ENCODE measurements at regions not wholly inside any gene's neighbourhood (a gene's known extent, or its start where the extent isn't known, plus 50 kb on each side); places are given as distances from the start of the nearest gene placed in this dataset.

GRCh38 chr7:84314263-84314662 is 119.7 kb upstream of the SEMA3A start:
- no peak for TF ChIP-seq POLR2AphosphoS5 (IDR thresholded peaks at IDR 0.05; ENCODE audit: low read depth, low read length)
- TF ChIP-seq ZBTB33 (IDR thresholded peaks at IDR 0.05; ENCODE audit: extremely low read depth, insufficient replicate concordance, low read length) = no peak
- no peak for TF ChIP-seq CTCF (IDR thresholded peaks at IDR 0.05 in 2 of 3, conservative IDR thresholded peaks at IDR 0.05 in 1 of 3; ENCODE audit: borderline replicate concordance in 1 of 3, insufficient read depth in 1 of 3, low read depth in 2 of 3, low read length in 2 of 3)
- no peak for TF ChIP-seq CBX3 (IDR thresholded peaks at IDR 0.05; ENCODE audit: low read depth)
- TF ChIP-seq EZH2 (IDR thresholded peaks at IDR 0.05) = no peak
- TF ChIP-seq POLR2A (IDR thresholded peaks at IDR 0.05; ENCODE audit: borderline replicate concordance, extremely low read depth, insufficient read depth, insufficient read length) = no peak
- no peak for TF ChIP-seq EGR1 (IDR thresholded peaks at IDR 0.05; ENCODE audit: low read depth)
- TF ChIP-seq EZH2phosphoT487 (IDR thresholded peaks at IDR 0.05; ENCODE audit: borderline replicate concordance) = no peak
- TF ChIP-seq SIN3A (IDR thresholded peaks at IDR 0.05; ENCODE audit: low read depth) = no peak
- TF ChIP-seq YY1 (IDR thresholded peaks at IDR 0.05; ENCODE audit: extremely low read depth, insufficient replicate concordance, low read depth, low read length) = no peak
- no peak for TF ChIP-seq ATF3 (IDR thresholded peaks at IDR 0.05)
- TF ChIP-seq SRF (IDR thresholded peaks at IDR 0.05; ENCODE audit: low read depth) = no peak
- no peak for TF ChIP-seq REST (IDR thresholded peaks at IDR 0.05; ENCODE audit: low read depth)

All from HCT116 (cell line).